SK-N-SH (cell line): ENCODE measurements at regions not wholly inside any gene's neighbourhood (a gene's known extent, or its start where the extent isn't known, plus 50 kb on each side); places are given as distances from the start of the nearest gene placed in this dataset.
"Not testable (repeated sequence)": the region's sequence is repeated elsewhere in the genome, so short reads cannot be mapped to it uniquely, and the experiment has no call there.

Experiments used
- CTCF ChIA-PET: fragments of 300-600, 350-600 bp; formaldehyde crosslinking; extraction: SDS; loops from one replicate; lab custom pipeline; 2021; lab: Yijun Ruan, JAX
- POLR2A ChIA-PET: fragments of 350-600 bp; sonication (Branson Sonifier 250); formaldehyde crosslinking; extraction: SDS; loops from one replicate; lab custom pipeline; 2020; ENCODE audit warnings: antibody characterized with exemption, inconsistent platforms; lab: Yijun Ruan, JAX
- DNase-seq: peaks from one replicate; pipeline ENCODE4 v3.0.0; 2012
- H2AFZ ChIP-seq: fragments of 200-600 bp; sonication (generic); 2 replicates; pipeline ENCODE4 v1.8.1; 2016; ENCODE audit warnings: antibody characterized with exemption, mild to moderate bottlenecking, low read depth
- H3F3A ChIP-seq: fragments of 200-600 bp; sonication (generic); replicated peaks from 2 replicates; pipeline ENCODE3; 2016; ENCODE audit warnings: antibody characterized with exemption, mild to moderate bottlenecking; ENCODE audit not compliant: insufficient read depth
- H3K27ac ChIP-seq, 2 experiments: fragments of 200-500 bp in 1 of 2; fragments of 200-600 bp in 1 of 2; sonication (Bioruptor generic) in 1 of 2; sonication (generic), shearing (Covaris generic) in 1 of 2; 2 replicates each; pipeline versions ENCODE4 v1.5.1 to v1.6.1; 2014 to 2016; ENCODE audit warnings: low read depth in 2 of 2, inconsistent platforms in 1 of 2, low read length in 1 of 2, mild to moderate bottlenecking in 1 of 2, mixed read lengths in 1 of 2
- H3K27me3 ChIP-seq: fragments of 200-600 bp; sonication (generic), shearing (Covaris generic); 2 replicates; pipeline ENCODE4 v1.6.1; 2016; ENCODE audit warnings: mixed run types; ENCODE audit not compliant: insufficient read depth
- H3K36me3 ChIP-seq, 2 experiments: fragments of 200-500 bp in 1 of 2; fragments of 200-600 bp in 1 of 2; sonication (Bioruptor generic) in 1 of 2; sonication (generic) in 1 of 2; replicated peaks in 1 of 2; 2 replicates each; pipeline versions ENCODE3 to v1.5.1; 2014 to 2016; ENCODE audit warnings: low read length in 1 of 2, mild to moderate bottlenecking in 1 of 2; ENCODE audit not compliant: insufficient read depth in 2 of 2, control insufficient read depth in 1 of 2
- H3K4me1 ChIP-seq, 2 experiments: fragments of 200-500 bp in 1 of 2; fragments of 200-600 bp in 1 of 2; sonication (Bioruptor generic) in 1 of 2; sonication (generic), shearing (Covaris generic) in 1 of 2; 2 replicates each; pipeline versions ENCODE4 v1.5.1 to v1.6.1; 2014 to 2016; ENCODE audit warnings: low read depth in 1 of 2, low read length in 1 of 2, mixed run types in 1 of 2; ENCODE audit not compliant: insufficient read depth in 2 of 2, control insufficient read depth in 1 of 2
- H3K4me2 ChIP-seq: fragments of 200-600 bp; sonication (generic), shearing (Covaris generic); 2 replicates; pipeline ENCODE4 v1.6.1; 2017; ENCODE audit warnings: mixed run types
- H3K4me3 ChIP-seq, 2 experiments: fragments of 200-500 bp in 1 of 2; fragments of 200-600 bp in 1 of 2; sonication (Bioruptor generic) in 1 of 2; sonication (generic), shearing (Covaris generic) in 1 of 2; 2 replicates each; pipeline versions ENCODE4 v1.5.1 to v1.8.1; 2014 to 2016; ENCODE audit warnings: low read depth in 2 of 2, inconsistent platforms in 1 of 2, low read length in 1 of 2, mild to moderate bottlenecking in 1 of 2, mixed read lengths in 1 of 2, moderate library complexity in 1 of 2
- H3K79me2 ChIP-seq: fragments of 200-600 bp; sonication (generic); 2 replicates; pipeline ENCODE4 v1.8.1; 2017; ENCODE audit warnings: mild to moderate bottlenecking; ENCODE audit not compliant: insufficient read depth
- H3K9ac ChIP-seq: fragments of 200-600 bp; sonication (generic); 2 replicates; pipeline ENCODE4 v1.6.1; 2017; ENCODE audit warnings: mixed run types
- H3K9me2 ChIP-seq: fragments of 200-600 bp; sonication (generic); 2 replicates; pipeline ENCODE4 v1.6.1; 2017; ENCODE audit warnings: mixed run types
- H3K9me3 ChIP-seq: fragments of 200-600 bp; sonication (generic); 2 replicates; pipeline ENCODE4 v1.6.1; 2017; ENCODE audit warnings: mixed run types, mild to moderate bottlenecking, moderate library complexity
- H4K20me1 ChIP-seq: fragments of 200-600 bp; sonication (generic); 2 replicates; pipeline ENCODE4 v1.6.1; 2017; ENCODE audit warnings: mild to moderate bottlenecking, mixed run types; ENCODE audit not compliant: insufficient read depth
- ELF1 ChIP-seq: IDR thresholded peaks from 2 replicates; pipeline ENCODE4 v1.4.0; 2012
- EP300 ChIP-seq, 2 experiments: IDR thresholded peaks; 2 replicates each; pipeline versions ENCODE4 v1.4.0 to v1.6.1; 2012; ENCODE audit warnings: borderline replicate concordance in 1 of 2, low read depth in 1 of 2, low read length in 1 of 2
- EZH2phosphoT487 ChIP-seq: fragments of 200-600 bp; sonication (generic); IDR thresholded peaks from 2 replicates; pipeline ENCODE4 v1.6.1; 2017; ENCODE audit warnings: low read depth, mixed run types, mild to moderate bottlenecking, antibody characterized with exemption, moderate library complexity, borderline replicate concordance
- FOXJ3 ChIP-seq: sonication (generic); formaldehyde crosslinking; IDR thresholded peaks from 2 replicates; pipeline ENCODE4 v1.5.1; 2020; ENCODE audit warnings: mild to moderate bottlenecking, missing genetic modification reagents
- FOXM1 ChIP-seq: IDR thresholded peaks from 2 replicates; pipeline ENCODE4 v1.4.0; 2012; ENCODE audit warnings: low read depth, mild to moderate bottlenecking
- IRF3 ChIP-seq: fragments of 150-350 bp; IDR thresholded peaks from 2 replicates; pipeline ENCODE4 v1.6.1; 2016; ENCODE audit warnings: mild to moderate bottlenecking, low read depth, low read length
- MEF2A ChIP-seq: IDR thresholded peaks from 2 replicates; pipeline ENCODE4 v1.4.0; 2012; ENCODE audit warnings: low read depth, borderline replicate concordance
- NFIC ChIP-seq: IDR thresholded peaks from 2 replicates; pipeline ENCODE4 v1.4.0; 2012; ENCODE audit warnings: borderline replicate concordance
- NRF1 ChIP-seq: IDR thresholded peaks from 2 replicates; pipeline ENCODE4 v1.6.1; 2012; ENCODE audit warnings: low read depth, mild to moderate bottlenecking, low read length
- POLR2AphosphoS5 ChIP-seq: IDR thresholded peaks from 2 replicates; pipeline ENCODE4 v1.6.1; 2012; ENCODE audit warnings: low read depth, low read length
- RCOR1 ChIP-seq: fragments of 150-350 bp; IDR thresholded peaks from 2 replicates; pipeline ENCODE4 v1.6.1; 2017; ENCODE audit warnings: antibody characterized with exemption, low read length
- SIN3A ChIP-seq: IDR thresholded peaks from 2 replicates; pipeline ENCODE4 v1.6.1; 2012; ENCODE audit warnings: low read depth, mild to moderate bottlenecking, low read length, moderate library complexity, borderline replicate concordance
- TAF1 ChIP-seq: IDR thresholded peaks from 2 replicates; pipeline ENCODE4 v1.6.1; 2012; ENCODE audit warnings: low read depth, mild to moderate bottlenecking, low read length, moderate library complexity, borderline replicate concordance
- USF1 ChIP-seq: IDR thresholded peaks from 2 replicates; pipeline ENCODE4 v1.4.0; 2012; ENCODE audit warnings: low read depth, borderline replicate concordance
- WGBS: methylation state at CpG from one replicate; pipeline ENCODE4 v1.1.6; 2017; ENCODE audit warnings: low lambda C conversion rate; 5-methylcytosine and 5-hydroxymethylcytosine counted together

- no peak overlapping the region for H3K4me3 ChIP-seq
- no peaks in the 10 kb centered on the region for H3K36me3 ChIP-seq
- ChIA-PET POLR2A (no interaction called here), CTCF (interaction anchor here (0.7 to 3.6 kb wide), 12 partner anchors 17 to 1675 kb away, joined by 3 to 55 read pairs (median 6); partner anchors contain the start of gene CREM)
- DNase-seq = no peak
- H3K9ac ChIP-seq = no peak overlapping the region
- H2AFZ ChIP-seq = no peak overlapping the region
- H3K9me2 ChIP-seq = no peaks in the 10 kb centered on the region
- H4K20me1 ChIP-seq = no peaks in the 10 kb centered on the region
- H3K9me3 ChIP-seq = no peaks in the 10 kb centered on the region
- peaks cover 7% of the 10 kb centered on the region for H3F3A ChIP-seq
- no peak for TF ChIP-seq NRF1
- H3K4me2 ChIP-seq = no peak overlapping the region
- no peaks in the 10 kb centered on the region for H3K79me2 ChIP-seq
- H3K4me1 ChIP-seq = peaks cover 0 to 13% of the 10 kb centered on the region in 2 experiments; a peak in 2 of 4 replicates
- H3K27ac ChIP-seq = no peak overlapping the region
- H3K27me3 ChIP-seq = no peaks in the 10 kb centered on the region
Observed at GRCh38 chr10:36778651-36779050, 346.7 kb upstream of the ANKRD30A start.

GRCh38 chr10:36773652-36774051 lies 351.7 kb upstream of the ANKRD30A start:
- H3K9me3 ChIP-seq = no peaks in the 10 kb centered on the region
- H3K4me2 ChIP-seq = no peak overlapping the region
- H3K4me3 ChIP-seq = no peak overlapping the region
- no peaks in the 10 kb centered on the region for H4K20me1 ChIP-seq
- H3K9ac ChIP-seq = no peak overlapping the region
- no peak overlapping the region for H3K27ac ChIP-seq
- peaks cover 3% of the 10 kb centered on the region for H3F3A ChIP-seq
- peaks cover 0 to 4% of the 10 kb centered on the region in 2 experiments; a peak in 1 of 4 replicates for H3K4me1 ChIP-seq
- ChIA-PET POLR2A (no interaction called here), CTCF (interaction anchor here (1.0 to 3.6 kb wide), 3 partner anchors 14 to 1138 kb away, joined by 3 to 18 read pairs (median 3); no protein-coding TSS in a partner anchor)
- 89% methylated on average over 2 of the region's 2 CpGs for WGBS
- no peaks in the 10 kb centered on the region for H3K79me2 ChIP-seq
- no peak for DNase-seq
- H3K27me3 ChIP-seq = no peaks in the 10 kb centered on the region
- H2AFZ ChIP-seq = no peak overlapping the region
- no peaks in the 10 kb centered on the region for H3K36me3 ChIP-seq
- no peaks in the 10 kb centered on the region for H3K9me2 ChIP-seq
- TF ChIP-seq ELF1 = no peak
- TF ChIP-seq EZH2phosphoT487 = no peak
- no peak for TF ChIP-seq FOXJ3 (CRISPR knock-in tag)
- TF ChIP-seq USF1 = no peak
- TF ChIP-seq, all 33 proteins: peak for 0

- no peaks in the 10 kb centered on the region for H3K4me1 ChIP-seq
- ChIA-PET POLR2A (no interaction called here), CTCF (interaction anchor here (0.7 to 3.6 kb wide), 2 partner anchors 17 to 1136 kb away, joined by 3 to 18 read pairs; no protein-coding TSS in a partner anchor)
- no peak overlapping the region for H3K4me3 ChIP-seq
- no peaks in the 10 kb centered on the region for H3K9me3 ChIP-seq
- no peaks in the 10 kb centered on the region for H3K9me2 ChIP-seq
- 96% methylated on average over 1 of the region's 1 CpG for WGBS
- H3K27ac ChIP-seq = no peak overlapping the region
- no peaks in the 10 kb centered on the region for H3K27me3 ChIP-seq
- no peaks in the 10 kb centered on the region for H4K20me1 ChIP-seq
- no peak overlapping the region for H2AFZ ChIP-seq
- peaks cover 3% of the 10 kb centered on the region for H3F3A ChIP-seq
- DNase-seq = no peak
- H3K36me3 ChIP-seq = no peaks in the 10 kb centered on the region
- no peaks in the 10 kb centered on the region for H3K79me2 ChIP-seq
- no peak overlapping the region for H3K4me2 ChIP-seq
- H3K9ac ChIP-seq = no peak overlapping the region
- TF ChIP-seq NFIC (no peak), POLR2AphosphoS5 (no peak), EP300 (IDR thresholded peaks at IDR 0.05; ENCODE audit: borderline replicate concordance in 1 of 2, low read depth in 1 of 2, low read length in 1 of 2) (no peak), MEF2A (no peak), IRF3 (no peak), USF1 (no peak), TAF1 (no peak), FOXM1 (no peak), RCOR1 (no peak), EZH2phosphoT487 (no peak), SIN3A (no peak)
Observed at GRCh38 chr10:36771725-36772124, 353.7 kb upstream of the ANKRD30A start.

GRCh38 chr10:36769741-36770140 lies 355.7 kb upstream of the ANKRD30A start:
- H3K27ac ChIP-seq, H3K36me3 ChIP-seq, H3K4me2 ChIP-seq, H3K4me3 ChIP-seq, H3F3A ChIP-seq, H2AFZ ChIP-seq, H3K79me2 ChIP-seq, H3K9ac ChIP-seq, DNase-seq, H4K20me1 ChIP-seq, H3K9me3 ChIP-seq, POLR2A ChIA-PET, H3K27me3 ChIP-seq, H3K4me1 ChIP-seq, H3K9me2 ChIP-seq: not testable (repeated sequence)
- CTCF ChIA-PET = interaction anchor here (1.1 to 1.8 kb wide), 3 partner anchors 10 to 111 kb away, joined by 3 to 6 read pairs (median 3); no protein-coding TSS in a partner anchor
- 93% methylated on average over 7 of the region's 7 CpGs for WGBS
